ENCODE measurements at regions not wholly inside any gene's neighbourhood (a gene's known extent, or its start where the extent isn't known, plus 50 kb on each side); places are given as distances from the start of the nearest gene placed in this dataset.
"Not testable (repeated sequence)": the region's sequence is repeated elsewhere in the genome, so short reads cannot be mapped to it uniquely, and the experiment has no call there.

- DNase-seq = no peak
Measured at GRCh38 chr12:5268424-5269210, 163.3 kb upstream of the NTF3 start.

- DNase-seq = no peak
Measured at GRCh38 chr12:5269846-5270245, 162.1 kb upstream of the NTF3 start.

GRCh38 chr12:5272018-5272785 lies 159.7 kb upstream of the NTF3 start:
- no peak for DNase-seq

- no peak for DNase-seq
Measured at GRCh38 chr12:5273709-5274108, 158.2 kb upstream of the NTF3 start.

- DNase-seq = no peak
Measured at GRCh38 chr12:5276327-5276880, 155.5 kb upstream of the NTF3 start.

GRCh38 chr12:5280086-5280485 lies 151.8 kb upstream of the NTF3 start:
- no peak for DNase-seq

- DNase-seq = not testable (repeated sequence)
Measured at GRCh38 chr12:5290368-5290767, 141.5 kb upstream of the NTF3 start.

- DNase-seq = no peak
Measured at GRCh38 chr12:5292651-5293050, 139.3 kb upstream of the NTF3 start.

GRCh38 chr12:5293773-5294172 lies 138.1 kb upstream of the NTF3 start:
- DNase-seq = no peak

GRCh38 chr12:5294274-5295070 lies 137.4 kb upstream of the NTF3 start:
- no peak for DNase-seq

- DNase-seq = no peak
Measured at GRCh38 chr12:5295151-5295550, 136.8 kb upstream of the NTF3 start.

- DNase-seq = no peak
Measured at GRCh38 chr12:5295996-5296395, 135.9 kb upstream of the NTF3 start.

- DNase-seq = no peak
Measured at GRCh38 chr12:5301539-5301938, 130.4 kb upstream of the NTF3 start.

GRCh38 chr12:5305425-5305824 lies 126.5 kb upstream of the NTF3 start:
- no peak for DNase-seq

GRCh38 chr12:5305886-5306545 lies 125.9 kb upstream of the NTF3 start:
- DNase-seq = no peak

- DNase-seq = no peak
Measured at GRCh38 chr12:5307065-5307464, 124.8 kb upstream of the NTF3 start.

GRCh38 chr12:5308216-5308615 lies 123.7 kb upstream of the NTF3 start:
- DNase-seq = no peak

- DNase-seq = no peak
Measured at GRCh38 chr12:5308996-5309395, 122.9 kb upstream of the NTF3 start.

- DNase-seq = no peak
Measured at GRCh38 chr12:5309654-5310053, 122.3 kb upstream of the NTF3 start.

GRCh38 chr12:5310151-5310550 lies 121.8 kb upstream of the NTF3 start:
- no peak for DNase-seq

GRCh38 chr12:5317556-5317955 lies 114.4 kb upstream of the NTF3 start:
- DNase-seq = no peak

GRCh38 chr12:5318874-5319273 lies 113.0 kb upstream of the NTF3 start:
- no peak for DNase-seq

Data from NCI-H1930 (cell line).